SU-DHL-6 (cell line): ENCODE measurements at regions not wholly inside any gene's neighbourhood (a gene's known extent, or its start where the extent isn't known, plus 50 kb on each side); places are given as distances from the start of the nearest gene placed in this dataset.

Experiments used
- H2AFZ ChIP-seq: fragments of 200-600 bp; sonication (generic); 2 replicates; pipeline ENCODE4 v1.6.1; 2014; ENCODE audit warnings: low read depth, mild to moderate bottlenecking, moderate library complexity, mixed read lengths, antibody characterized with exemption, low read length; ENCODE audit not compliant: severe bottlenecking
- H3F3A ChIP-seq: fragments of 200-600 bp; shearing (Covaris generic); 2 replicates; pipeline ENCODE4 v1.6.0; 2016; ENCODE audit warnings: antibody characterized with exemption, mild to moderate bottlenecking; ENCODE audit not compliant: insufficient read depth
- H3K27ac ChIP-seq: fragments of 200-600 bp; sonication (generic); 2 replicates; pipeline ENCODE4 v1.5.1; 2016; ENCODE audit warnings: low read depth, mild to moderate bottlenecking, low read length, moderate library complexity, mixed read lengths
- H3K27me3 ChIP-seq: fragments of 200-600 bp; sonication (generic), shearing (Covaris generic); 2 replicates; pipeline ENCODE4 v1.6.0; 2014; ENCODE audit warnings: mild to moderate bottlenecking, low read length
- H3K36me3 ChIP-seq: fragments of 200-600 bp; sonication (generic); 2 replicates; pipeline ENCODE4 v1.6.1; 2014; ENCODE audit warnings: mild to moderate bottlenecking, low read length, mixed read lengths
- H3K4me2 ChIP-seq: fragments of 300-600, 200-600 bp; shearing (Covaris generic), sonication (generic); 2 replicates; pipeline ENCODE4 v1.6.0; 2014; ENCODE audit warnings: low read length, low read depth, mild to moderate bottlenecking; ENCODE audit not compliant: poor library complexity, severe bottlenecking
- H3K4me3 ChIP-seq: fragments of 200-600 bp; sonication (generic); 2 replicates; pipeline ENCODE4 v1.5.1; 2014; ENCODE audit warnings: antibody characterized with exemption, low read length, mild to moderate bottlenecking, mixed read lengths; ENCODE audit not compliant: insufficient read depth, poor library complexity, severe bottlenecking
- H3K79me2 ChIP-seq: fragments of 200-600 bp; sonication (generic); 2 replicates; pipeline ENCODE4 v1.6.1; 2014; ENCODE audit warnings: mild to moderate bottlenecking, low read length, moderate library complexity; ENCODE audit not compliant: insufficient read depth
- H3K9ac ChIP-seq: fragments of 200-600 bp; sonication (generic); 2 replicates; pipeline ENCODE4 v1.7.0; 2014; ENCODE audit warnings: mild to moderate bottlenecking, low read length
- H3K9me2 ChIP-seq: fragments of 200-600 bp; sonication (generic); replicated peaks from 2 replicates; pipeline ENCODE4 v1.6.1; 2014; ENCODE audit warnings: low read length; ENCODE audit not compliant: insufficient read depth
- H3K9me3 ChIP-seq: fragments of 200-600 bp; sonication (generic); 2 replicates; pipeline ENCODE4 v1.6.1; 2014; ENCODE audit warnings: low read length, mixed read lengths; ENCODE audit not compliant: insufficient read depth
- H4K20me1 ChIP-seq: fragments of 200-600 bp; sonication (generic); 2 replicates; pipeline ENCODE4 v1.6.1; 2014; ENCODE audit warnings: low read depth, mild to moderate bottlenecking, antibody characterized with exemption, low read length, moderate library complexity, mixed read lengths
- EZH2phosphoT487 ChIP-seq: fragments of 200-600 bp; sonication (generic), shearing (Covaris generic); conservative IDR thresholded peaks from 2 replicates; pipeline ENCODE4 v1.6.1; 2018; ENCODE audit warnings: mild to moderate bottlenecking, antibody characterized with exemption, low read length, moderate library complexity, mixed read lengths
- TF ChIP-seq, protein P1 (sequence below): fragments of 200-600 bp; sonication (generic); IDR thresholded peaks from one replicate; pipeline ENCODE4 v1.5.1; 2017; ENCODE audit warnings: antibody characterized with exemption, mild to moderate bottlenecking, low read length, moderate library complexity; ENCODE audit not compliant: insufficient read depth, poor library complexity, severe bottlenecking

DNA sequence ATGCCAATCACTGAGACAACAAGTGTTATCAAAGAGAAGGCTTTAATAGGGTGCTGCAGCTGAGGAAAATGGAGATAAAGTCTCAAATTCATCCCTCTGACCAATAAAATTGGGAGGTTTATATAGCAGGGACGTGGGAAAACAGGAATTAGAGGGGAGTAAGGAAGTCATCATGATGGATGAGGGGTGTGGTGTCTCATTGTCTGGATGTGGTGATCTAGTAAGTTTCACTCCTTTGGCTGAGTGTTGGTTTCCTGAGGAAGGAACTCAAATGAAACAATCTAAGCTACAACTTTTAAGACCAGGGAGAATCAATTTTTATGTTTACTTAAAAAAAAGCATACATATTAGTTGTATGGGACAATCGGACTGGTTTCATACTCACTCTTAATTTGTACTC, 491.0 kb upstream of the KIRREL3 start:
- Histone ChIP-seq H3K79me2 (no peaks in the 10 kb centered on the region), H3K4me2 (no peak overlapping the region), H3K9me3 (no peaks in the 10 kb centered on the region), H3K36me3 (no peaks in the 10 kb centered on the region), H4K20me1 (no peaks in the 10 kb centered on the region), H3K4me3 (no peak overlapping the region), H3F3A (no peaks in the 10 kb centered on the region), H3K27ac (no peak overlapping the region), H3K9me2 (no peaks in the 10 kb centered on the region), H2AFZ (no peak overlapping the region), H3K27me3 (no peaks in the 10 kb centered on the region), H3K9ac (no peak overlapping the region)
- TF ChIP-seq, protein P1, sequence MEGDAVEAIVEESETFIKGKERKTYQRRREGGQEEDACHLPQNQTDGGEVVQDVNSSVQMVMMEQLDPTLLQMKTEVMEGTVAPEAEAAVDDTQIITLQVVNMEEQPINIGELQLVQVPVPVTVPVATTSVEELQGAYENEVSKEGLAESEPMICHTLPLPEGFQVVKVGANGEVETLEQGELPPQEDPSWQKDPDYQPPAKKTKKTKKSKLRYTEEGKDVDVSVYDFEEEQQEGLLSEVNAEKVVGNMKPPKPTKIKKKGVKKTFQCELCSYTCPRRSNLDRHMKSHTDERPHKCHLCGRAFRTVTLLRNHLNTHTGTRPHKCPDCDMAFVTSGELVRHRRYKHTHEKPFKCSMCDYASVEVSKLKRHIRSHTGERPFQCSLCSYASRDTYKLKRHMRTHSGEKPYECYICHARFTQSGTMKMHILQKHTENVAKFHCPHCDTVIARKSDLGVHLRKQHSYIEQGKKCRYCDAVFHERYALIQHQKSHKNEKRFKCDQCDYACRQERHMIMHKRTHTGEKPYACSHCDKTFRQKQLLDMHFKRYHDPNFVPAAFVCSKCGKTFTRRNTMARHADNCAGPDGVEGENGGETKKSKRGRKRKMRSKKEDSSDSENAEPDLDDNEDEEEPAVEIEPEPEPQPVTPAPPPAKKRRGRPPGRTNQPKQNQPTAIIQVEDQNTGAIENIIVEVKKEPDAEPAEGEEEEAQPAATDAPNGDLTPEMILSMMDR = no peak
- no peak for TF ChIP-seq EZH2phosphoT487

DNA sequence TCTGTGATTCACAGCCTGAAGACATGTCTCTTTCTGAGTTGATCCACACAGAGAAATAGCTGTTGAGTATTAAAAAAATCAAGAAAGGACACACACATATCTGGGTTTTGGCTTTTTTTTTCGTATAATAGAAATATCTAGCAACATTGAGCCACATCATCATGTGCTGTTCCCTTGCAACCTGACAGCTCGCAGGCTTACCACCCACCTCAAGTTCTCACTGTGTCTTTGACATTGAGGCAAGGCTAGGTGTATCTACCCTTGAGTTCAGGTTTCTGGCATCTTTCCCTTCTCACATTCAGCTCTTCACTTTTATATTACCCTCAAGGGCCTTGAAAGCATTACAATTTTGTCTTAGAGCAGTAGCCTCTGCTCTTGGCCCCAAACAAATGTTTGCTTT, 490.3 kb upstream of the KIRREL3 start:
- Histone ChIP-seq H3K79me2 (no peaks in the 10 kb centered on the region), H3K36me3 (no peaks in the 10 kb centered on the region), H2AFZ (no peak overlapping the region), H3K9ac (no peak overlapping the region), H4K20me1 (no peaks in the 10 kb centered on the region), H3K4me2 (no peak overlapping the region), H3F3A (no peaks in the 10 kb centered on the region), H3K27me3 (no peaks in the 10 kb centered on the region), H3K9me3 (no peaks in the 10 kb centered on the region), H3K27ac (no peak overlapping the region), H3K9me2 (no peaks in the 10 kb centered on the region), H3K4me3 (no peak overlapping the region)
- TF ChIP-seq, protein P1 = no peak
- no peak for TF ChIP-seq EZH2phosphoT487

DNA sequence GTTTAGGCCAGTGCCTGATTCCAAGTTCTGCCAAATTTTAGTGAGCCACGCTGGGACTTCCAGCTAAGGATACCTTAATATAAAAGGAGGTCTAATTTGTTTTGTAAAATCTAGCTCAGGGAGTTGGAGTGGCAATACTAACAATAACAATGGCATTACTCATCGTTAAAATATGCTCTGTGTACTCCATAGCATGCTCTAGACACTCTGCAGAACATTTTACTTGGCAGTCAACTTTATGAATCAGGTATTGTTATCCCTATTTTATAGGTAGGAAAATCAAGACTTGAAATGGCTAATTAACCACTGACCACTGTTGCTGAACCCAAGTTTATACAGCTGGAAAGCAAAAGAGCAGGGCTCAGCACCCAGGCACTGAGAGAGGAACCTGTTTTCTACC, 485.0 kb upstream of the KIRREL3 start:
- Histone ChIP-seq H3K79me2 (no peaks in the 10 kb centered on the region), H3K9me2 (no peaks in the 10 kb centered on the region), H3K27me3 (no peaks in the 10 kb centered on the region), H3F3A (no peaks in the 10 kb centered on the region), H3K36me3 (no peaks in the 10 kb centered on the region), H3K4me2 (no peak overlapping the region), H3K9ac (no peak overlapping the region), H3K27ac (no peak overlapping the region), H3K9me3 (no peaks in the 10 kb centered on the region), H2AFZ (no peak overlapping the region), H3K4me3 (no peak overlapping the region), H4K20me1 (no peaks in the 10 kb centered on the region)
- no peak for TF ChIP-seq EZH2phosphoT487
- TF ChIP-seq, protein P1 = no peak

DNA sequence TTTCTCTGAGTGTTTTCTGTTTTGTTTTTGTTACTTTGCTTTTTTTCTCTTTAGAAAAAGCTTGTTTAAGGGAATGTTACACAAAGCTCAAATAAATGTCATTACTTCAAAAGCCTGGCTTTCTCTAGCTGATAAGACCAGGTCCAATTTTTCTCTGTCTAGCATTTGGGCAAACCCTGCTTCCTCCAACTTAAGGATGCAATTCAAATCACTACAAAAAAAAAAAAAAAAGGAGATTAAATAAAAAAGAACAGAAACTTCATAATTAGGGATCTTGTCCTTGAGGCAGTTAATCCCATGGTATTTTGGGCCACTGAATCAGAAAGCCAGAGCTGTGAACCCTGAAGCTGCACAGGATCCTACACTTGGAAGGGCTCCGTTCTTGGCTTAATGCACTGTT, 480.8 kb upstream of the KIRREL3 start:
- Histone ChIP-seq H3K4me3 (no peak overlapping the region), H3K79me2 (no peaks in the 10 kb centered on the region), H3K9me3 (no peaks in the 10 kb centered on the region), H4K20me1 (no peaks in the 10 kb centered on the region), H3K4me2 (no peak overlapping the region), H3K9me2 (no peaks in the 10 kb centered on the region), H3K27ac (no peak overlapping the region), H3K36me3 (no peaks in the 10 kb centered on the region), H3K27me3 (no peaks in the 10 kb centered on the region), H2AFZ (no peak overlapping the region), H3F3A (no peaks in the 10 kb centered on the region), H3K9ac (no peak overlapping the region)
- TF ChIP-seq, protein P1 = no peak
- no peak for TF ChIP-seq EZH2phosphoT487
